Neural cell (in vitro differentiated cells): ENCODE measurements at regions not wholly inside any gene's neighbourhood (a gene's known extent, or its start where the extent isn't known, plus 50 kb on each side); places are given as distances from the start of the nearest gene placed in this dataset.

ENCODE experiments used
- H2AFZ ChIP-seq: fragments of 200-600, 300-800 bp; sonication (generic), shearing (Covaris generic); 2 replicates; pipeline ENCODE4 v1.6.0; 2014; ENCODE audit warnings: low read depth, mild to moderate bottlenecking, antibody characterized with exemption, low read length, moderate library complexity
- H3F3A ChIP-seq: fragments of 200-600 bp; shearing (Covaris generic); 2 replicates; pipeline ENCODE4 v1.6.1; 2016; ENCODE audit warnings: mild to moderate bottlenecking, moderate library complexity, mixed read lengths, antibody characterized with exemption, low read length; ENCODE audit not compliant: insufficient read depth, poor library complexity, severe bottlenecking
- H3K27ac ChIP-seq: fragments of 200-600, 300-800 bp; sonication (generic), shearing (Covaris generic); 2 replicates; pipeline ENCODE4 v1.5.1; 2014; ENCODE audit warnings: mild to moderate bottlenecking, low read length, moderate library complexity
- H3K27me3 ChIP-seq: fragments of 300-800, 200-600 bp; sonication (generic), shearing (Covaris generic); 2 replicates; pipeline ENCODE4 v1.6.0; 2014; ENCODE audit warnings: mild to moderate bottlenecking, low read depth, low read length, moderate library complexity; ENCODE audit not compliant: insufficient read depth
- H3K36me3 ChIP-seq: fragments of 300-800, 200-600 bp; sonication (generic), shearing (Covaris generic); 2 replicates; pipeline ENCODE4 v1.5.1; 2014; ENCODE audit warnings: mild to moderate bottlenecking, antibody characterized with exemption, low read length, moderate library complexity; ENCODE audit not compliant: insufficient read depth
- H3K4me2 ChIP-seq: fragments of 300-800, 200-600 bp; sonication (generic), shearing (Covaris generic); 2 replicates; pipeline ENCODE4 v1.6.0; 2014; ENCODE audit warnings: mild to moderate bottlenecking, low read length
- H3K4me3 ChIP-seq: fragments of 300-800, 200-600 bp; sonication (generic), shearing (Covaris generic); 2 replicates; pipeline ENCODE4 v1.5.1; 2014; ENCODE audit warnings: mild to moderate bottlenecking, low read length, moderate library complexity
- H3K79me2 ChIP-seq: fragments of 200-600 bp; shearing (Covaris generic); replicated peaks from 2 replicates; pipeline ENCODE4 v1.6.0; 2014; ENCODE audit warnings: mild to moderate bottlenecking, low read length, moderate library complexity; ENCODE audit not compliant: insufficient read depth
- H3K9ac ChIP-seq: fragments of 300-800, 200-600 bp; sonication (generic), shearing (Covaris generic); 2 replicates; pipeline ENCODE4 v1.6.1; 2016; ENCODE audit warnings: mild to moderate bottlenecking, low read length, mixed read lengths
- H3K9me2 ChIP-seq: fragments of 200-600 bp; shearing (Covaris generic); 2 replicates; pipeline ENCODE4 v1.6.1; 2016; ENCODE audit warnings: mild to moderate bottlenecking, low read length, mixed read lengths; ENCODE audit not compliant: insufficient read depth
- H3K9me3 ChIP-seq: fragments of 200-600, 300-800 bp; sonication (generic), shearing (Covaris generic); 2 replicates; pipeline ENCODE4 v1.6.1; 2016; ENCODE audit warnings: mild to moderate bottlenecking, mixed run types, low read length, moderate library complexity, mixed read lengths
- H4K20me1 ChIP-seq: fragments of 200-600 bp; shearing (Covaris generic); 2 replicates; pipeline ENCODE4 v1.6.1; 2016; ENCODE audit warnings: mild to moderate bottlenecking, mixed run types; ENCODE audit not compliant: insufficient read depth
- EP300 ChIP-seq: fragments of 450-650 bp; conservative IDR thresholded peaks from 2 replicates; pipeline ENCODE4 v1.6.1; 2014; ENCODE audit warnings: antibody characterized with exemption, mild to moderate bottlenecking, moderate library complexity; ENCODE audit not compliant: poor library complexity, severe bottlenecking
- EZH2 ChIP-seq: fragments of 200-600, 300-800 bp; shearing (Covaris generic), sonication (generic); IDR thresholded peaks from 2 replicates; pipeline ENCODE4 v1.6.1; 2014; ENCODE audit warnings: antibody characterized with exemption, low read length, borderline replicate concordance, mild to moderate bottlenecking; ENCODE audit not compliant: insufficient read depth, poor library complexity, severe bottlenecking
- MXI1 ChIP-seq: fragments of 450-650 bp; conservative IDR thresholded peaks from 2 replicates; pipeline ENCODE4 v1.6.1; 2014; ENCODE audit warnings: antibody characterized with exemption, mild to moderate bottlenecking; ENCODE audit not compliant: poor library complexity, severe bottlenecking
- POLR2AphosphoS5 ChIP-seq: IDR thresholded peaks from 2 replicates; pipeline ENCODE4 v1.6.1; 2012
- RAD21 ChIP-seq: fragments of 450-650 bp; conservative IDR thresholded peaks from 2 replicates; pipeline ENCODE4 v1.6.1; 2014; ENCODE audit warnings: antibody characterized with exemption, mild to moderate bottlenecking, moderate library complexity
- SMC3 ChIP-seq: fragments of 450-650 bp; conservative IDR thresholded peaks from 2 replicates; pipeline ENCODE4 v1.6.1; 2014; ENCODE audit warnings: antibody characterized with exemption, mild to moderate bottlenecking, moderate library complexity; ENCODE audit not compliant: poor library complexity
- TAF1 ChIP-seq: IDR thresholded peaks from 2 replicates; pipeline ENCODE4 v1.6.1; 2012; ENCODE audit warnings: low read depth
- TF ChIP-seq, protein P1 (sequence below): fragments of 450-650 bp; IDR thresholded peaks from 2 replicates; pipeline ENCODE4 v1.5.1; 2014; ENCODE audit warnings: antibody characterized with exemption, mild to moderate bottlenecking, moderate library complexity; ENCODE audit not compliant: poor library complexity, severe bottlenecking
- TF ChIP-seq, protein P2 (sequence below): IDR thresholded peaks from 2 replicates; pipeline ENCODE4 v1.6.1; 2012; ENCODE audit warnings: borderline replicate concordance

DNA sequence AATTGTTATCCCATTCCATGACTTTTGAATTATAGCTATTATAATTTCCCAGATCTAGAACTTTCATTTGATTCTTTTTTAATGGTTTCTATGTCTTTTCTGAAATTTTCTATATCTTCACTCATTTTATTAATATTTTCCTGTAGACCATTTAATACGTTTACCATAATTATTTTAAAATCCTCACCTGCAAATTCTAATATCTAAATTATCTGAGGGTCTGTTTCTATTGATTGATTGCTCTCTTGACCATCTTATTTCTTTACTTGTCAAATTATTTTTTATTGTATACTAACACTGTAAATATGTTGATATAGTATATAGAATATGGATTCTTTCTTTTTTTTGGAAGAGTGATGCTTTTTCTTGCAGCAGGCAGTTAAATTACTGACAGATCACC, 229.3 kb upstream of the CTBP2 start:
- no peak overlapping the region for H3K4me2 ChIP-seq
- H3K36me3 ChIP-seq = no peaks in the 10 kb centered on the region
- H2AFZ ChIP-seq = no peak overlapping the region
- no peak overlapping the region for H3K27ac ChIP-seq
- H3K9ac ChIP-seq = no peak overlapping the region
- no peaks in the 10 kb centered on the region for H3K27me3 ChIP-seq
- TF ChIP-seq POLR2AphosphoS5 (no peak), MXI1 (no peak), EZH2 (no peak), SMC3 (no peak), EP300 (no peak), RAD21 (no peak), TAF1 (no peak)
- TF ChIP-seq, protein P1, sequence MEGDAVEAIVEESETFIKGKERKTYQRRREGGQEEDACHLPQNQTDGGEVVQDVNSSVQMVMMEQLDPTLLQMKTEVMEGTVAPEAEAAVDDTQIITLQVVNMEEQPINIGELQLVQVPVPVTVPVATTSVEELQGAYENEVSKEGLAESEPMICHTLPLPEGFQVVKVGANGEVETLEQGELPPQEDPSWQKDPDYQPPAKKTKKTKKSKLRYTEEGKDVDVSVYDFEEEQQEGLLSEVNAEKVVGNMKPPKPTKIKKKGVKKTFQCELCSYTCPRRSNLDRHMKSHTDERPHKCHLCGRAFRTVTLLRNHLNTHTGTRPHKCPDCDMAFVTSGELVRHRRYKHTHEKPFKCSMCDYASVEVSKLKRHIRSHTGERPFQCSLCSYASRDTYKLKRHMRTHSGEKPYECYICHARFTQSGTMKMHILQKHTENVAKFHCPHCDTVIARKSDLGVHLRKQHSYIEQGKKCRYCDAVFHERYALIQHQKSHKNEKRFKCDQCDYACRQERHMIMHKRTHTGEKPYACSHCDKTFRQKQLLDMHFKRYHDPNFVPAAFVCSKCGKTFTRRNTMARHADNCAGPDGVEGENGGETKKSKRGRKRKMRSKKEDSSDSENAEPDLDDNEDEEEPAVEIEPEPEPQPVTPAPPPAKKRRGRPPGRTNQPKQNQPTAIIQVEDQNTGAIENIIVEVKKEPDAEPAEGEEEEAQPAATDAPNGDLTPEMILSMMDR = no peak
- TF ChIP-seq, protein P2, sequence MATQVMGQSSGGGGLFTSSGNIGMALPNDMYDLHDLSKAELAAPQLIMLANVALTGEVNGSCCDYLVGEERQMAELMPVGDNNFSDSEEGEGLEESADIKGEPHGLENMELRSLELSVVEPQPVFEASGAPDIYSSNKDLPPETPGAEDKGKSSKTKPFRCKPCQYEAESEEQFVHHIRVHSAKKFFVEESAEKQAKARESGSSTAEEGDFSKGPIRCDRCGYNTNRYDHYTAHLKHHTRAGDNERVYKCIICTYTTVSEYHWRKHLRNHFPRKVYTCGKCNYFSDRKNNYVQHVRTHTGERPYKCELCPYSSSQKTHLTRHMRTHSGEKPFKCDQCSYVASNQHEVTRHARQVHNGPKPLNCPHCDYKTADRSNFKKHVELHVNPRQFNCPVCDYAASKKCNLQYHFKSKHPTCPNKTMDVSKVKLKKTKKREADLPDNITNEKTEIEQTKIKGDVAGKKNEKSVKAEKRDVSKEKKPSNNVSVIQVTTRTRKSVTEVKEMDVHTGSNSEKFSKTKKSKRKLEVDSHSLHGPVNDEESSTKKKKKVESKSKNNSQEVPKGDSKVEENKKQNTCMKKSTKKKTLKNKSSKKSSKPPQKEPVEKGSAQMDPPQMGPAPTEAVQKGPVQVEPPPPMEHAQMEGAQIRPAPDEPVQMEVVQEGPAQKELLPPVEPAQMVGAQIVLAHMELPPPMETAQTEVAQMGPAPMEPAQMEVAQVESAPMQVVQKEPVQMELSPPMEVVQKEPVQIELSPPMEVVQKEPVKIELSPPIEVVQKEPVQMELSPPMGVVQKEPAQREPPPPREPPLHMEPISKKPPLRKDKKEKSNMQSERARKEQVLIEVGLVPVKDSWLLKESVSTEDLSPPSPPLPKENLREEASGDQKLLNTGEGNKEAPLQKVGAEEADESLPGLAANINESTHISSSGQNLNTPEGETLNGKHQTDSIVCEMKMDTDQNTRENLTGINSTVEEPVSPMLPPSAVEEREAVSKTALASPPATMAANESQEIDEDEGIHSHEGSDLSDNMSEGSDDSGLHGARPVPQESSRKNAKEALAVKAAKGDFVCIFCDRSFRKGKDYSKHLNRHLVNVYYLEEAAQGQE = no peak
- no peaks in the 10 kb centered on the region for H3F3A ChIP-seq
- H4K20me1 ChIP-seq = no peaks in the 10 kb centered on the region
- no peaks in the 10 kb centered on the region for H3K9me3 ChIP-seq
- no peaks in the 10 kb centered on the region for H3K79me2 ChIP-seq
- no peaks in the 10 kb centered on the region for H3K9me2 ChIP-seq
- H3K4me3 ChIP-seq = no peak overlapping the region

DNA sequence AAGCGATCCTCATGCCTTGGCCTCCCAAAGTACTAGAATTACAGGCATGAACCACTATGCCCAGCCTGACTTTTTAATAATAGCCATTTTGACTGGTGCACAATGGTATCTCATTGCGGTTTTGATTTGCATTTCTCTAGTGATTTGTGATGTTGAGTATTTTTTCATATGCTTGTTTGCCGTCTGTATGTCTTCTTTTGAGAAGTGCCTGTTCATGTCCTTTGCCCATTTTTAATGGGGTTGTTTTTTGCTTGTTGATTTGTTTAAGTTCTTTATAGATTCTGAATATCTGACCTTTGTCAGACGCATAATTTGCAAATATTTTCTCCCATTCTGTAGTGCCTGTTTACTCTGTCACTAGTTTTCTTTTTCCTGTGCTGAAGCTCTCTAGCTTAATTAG, 219.2 kb upstream of the CTBP2 start:
- no peak overlapping the region for H2AFZ ChIP-seq
- H3K79me2 ChIP-seq = no peaks in the 10 kb centered on the region
- no peaks in the 10 kb centered on the region for H4K20me1 ChIP-seq
- H3K4me2 ChIP-seq = no peak overlapping the region
- H3K9me2 ChIP-seq = no peaks in the 10 kb centered on the region
- no peaks in the 10 kb centered on the region for H3F3A ChIP-seq
- no peak overlapping the region for H3K4me3 ChIP-seq
- TF ChIP-seq, protein P1 = no peak
- no peak for TF ChIP-seq SMC3
- no peak for TF ChIP-seq TAF1
- TF ChIP-seq POLR2AphosphoS5 = no peak
- no peak for TF ChIP-seq MXI1
- TF ChIP-seq, protein P2 = no peak
- TF ChIP-seq EP300 = no peak
- no peak for TF ChIP-seq EZH2
- no peak for TF ChIP-seq RAD21
- no peaks in the 10 kb centered on the region for H3K27me3 ChIP-seq
- no peaks in the 10 kb centered on the region for H3K9me3 ChIP-seq
- no peak overlapping the region for H3K27ac ChIP-seq
- no peaks in the 10 kb centered on the region for H3K36me3 ChIP-seq
- no peak overlapping the region for H3K9ac ChIP-seq
